GM21515 (cell line): ENCODE measurements at regions not wholly inside any gene's neighbourhood (a gene's known extent, or its start where the extent isn't known, plus 50 kb on each side); places are given as distances from the start of the nearest gene placed in this dataset.

Experiments used
- ATAC-seq: cut with Tn5 transposase; IDR thresholded peaks from one replicate; pipeline ENCODE4 v1.9.1; 2021; ENCODE audit not compliant: unreplicated experiment

- ATAC-seq = no peak
Observed at GRCh38 chrX:15918003-15918402, 63.4 kb upstream of the AP1S2 start.

DNA sequence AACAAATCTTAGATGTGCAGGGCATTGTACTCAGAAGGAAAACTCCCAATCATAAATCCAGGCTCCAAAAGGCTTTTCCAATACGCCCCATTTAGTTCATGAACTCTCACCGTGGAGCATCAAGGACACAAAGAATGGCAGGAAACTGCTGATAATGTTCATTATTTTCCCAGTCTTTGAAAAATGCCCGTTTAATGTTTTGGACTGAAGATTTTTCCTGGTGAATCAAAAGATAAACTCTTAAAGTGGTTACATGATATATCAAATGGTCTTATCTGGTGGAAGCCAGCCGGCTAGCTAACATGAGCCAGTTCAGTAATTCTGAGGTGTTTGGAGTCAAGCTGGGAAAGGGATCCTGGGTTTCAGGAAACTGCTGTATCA, 62.1 kb upstream of the AP1S2 start:
- ATAC-seq = no peak

- no peak for ATAC-seq
Observed at GRCh38 chrX:15915959-15916703, 61.5 kb upstream of the AP1S2 start.

DNA sequence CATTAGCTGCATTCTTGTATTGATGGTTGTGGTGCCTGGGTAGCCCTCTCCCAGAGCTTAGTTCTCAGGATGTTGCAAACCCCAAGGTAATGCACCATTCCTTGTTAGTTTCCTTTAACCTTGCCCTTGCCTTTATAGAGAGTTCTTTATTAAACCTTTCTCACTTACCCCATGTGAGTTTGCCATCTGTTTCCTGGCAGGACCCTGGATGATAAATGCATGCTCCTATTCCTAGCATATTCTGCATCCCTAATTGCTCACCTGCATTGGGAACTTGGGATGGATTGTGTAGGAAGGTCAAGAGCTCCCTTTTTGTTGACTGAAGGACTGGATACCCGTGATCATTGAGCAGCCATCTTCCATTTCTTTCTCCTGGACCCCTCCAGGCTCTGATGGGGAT, 59.9 kb upstream of the AP1S2 start:
- no peak for ATAC-seq

- ATAC-seq = no peak
Observed at GRCh38 chrX:15913146-15913545, 58.5 kb upstream of the AP1S2 start.

GRCh38 chrX:15911734-15912550, 57.3 kb upstream of the AP1S2 start:
- no peak for ATAC-seq

DNA sequence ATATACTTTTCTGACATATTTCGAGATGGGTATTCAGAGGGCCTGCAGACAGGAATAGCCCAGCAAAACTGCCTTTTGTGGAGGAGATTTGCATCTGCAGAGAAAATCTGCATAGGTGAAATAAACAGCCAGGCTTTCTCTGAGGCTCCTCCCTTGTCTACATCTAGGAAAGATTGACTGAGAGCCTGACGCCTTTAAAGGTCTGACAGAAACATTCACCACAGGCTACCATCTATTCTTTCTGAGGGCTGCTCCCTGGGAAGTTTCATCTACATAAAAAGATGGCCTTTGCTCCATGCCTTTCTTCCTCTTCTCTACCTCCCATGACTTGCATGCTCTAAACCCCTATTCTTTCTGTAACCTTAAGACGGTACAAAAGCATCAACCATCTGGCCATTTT, 55.0 kb upstream of the AP1S2 start:
- ATAC-seq = no peak

GRCh38 chrX:15908603-15909290, 54.1 kb upstream of the AP1S2 start:
- no peak for ATAC-seq

GRCh38 chrX:15906041-15906943, 51.7 kb upstream of the AP1S2 start:
- no peak for ATAC-seq
